ENCODE measurements at regions not wholly inside any gene's neighbourhood (a gene's known extent, or its start where the extent isn't known, plus 50 kb on each side); places are given as distances from the start of the nearest gene placed in this dataset.

- no peak for TF ChIP-seq POLR2A (IDR thresholded peaks at IDR 0.05)
- TF ChIP-seq CTCF (IDR thresholded peaks at IDR 0.05): no peak
These were observed 649.4 kb upstream of the KIRREL3 start for GRCh38 chr11:127649958-127650357.

Data from body of pancreas (tissue), 4 donors.